ENCODE measurements at regions not wholly inside any gene's neighbourhood (a gene's known extent, or its start where the extent isn't known, plus 50 kb on each side); places are given as distances from the start of the nearest gene placed in this dataset.
A peak's percentile ranks its signal among the peaks of the same experiment; 100 is the strongest.
"Not testable (repeated sequence)": the region's sequence is repeated elsewhere in the genome, so short reads cannot be mapped to it uniquely, and the experiment has no call there.

DNA sequence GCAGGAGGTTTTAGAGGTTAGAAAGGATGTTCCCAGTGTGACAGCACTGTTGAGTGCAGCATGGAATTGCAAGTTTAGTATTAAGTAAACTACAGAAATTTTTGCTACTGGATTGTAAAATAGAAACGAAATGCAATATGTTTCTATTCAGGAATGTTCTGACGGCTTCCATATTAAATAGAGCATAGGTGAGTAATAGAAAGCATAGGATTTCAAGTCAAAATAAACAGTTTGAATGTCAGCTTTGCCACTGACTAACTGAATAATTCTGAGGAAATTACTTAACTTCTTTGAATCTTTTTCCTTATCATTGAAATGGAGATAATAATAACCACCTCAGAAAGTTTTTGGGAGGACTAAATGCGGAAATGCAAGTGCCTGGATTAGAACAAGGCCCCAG, 331.9 kb upstream of the GK2 start:
- no peak for DNase-seq

GRCh38 chr4:79723507-79723906, 315.5 kb upstream of the GK2 start:
- no peak for DNase-seq

DNA sequence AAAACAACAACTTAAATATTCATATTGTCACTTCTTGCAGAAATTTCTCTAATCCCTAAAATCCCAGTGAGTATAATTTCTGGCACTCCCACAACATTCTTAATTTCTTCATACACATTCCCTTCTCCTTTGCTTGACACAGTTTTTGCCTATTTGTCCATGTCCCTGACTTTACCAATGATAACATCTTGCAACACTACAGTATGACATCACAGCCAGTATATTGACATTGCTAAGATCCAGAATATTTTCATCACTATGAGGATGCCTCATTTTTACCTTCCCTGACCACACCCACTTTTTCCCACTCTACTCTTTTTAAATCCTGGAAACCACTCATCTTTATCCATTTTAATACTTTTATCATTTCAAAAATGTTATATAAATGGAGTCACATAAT, 292.3 kb upstream of the GK2 start:
- DNase-seq = no peak

- no peak for DNase-seq
Measured at GRCh38 chr4:79697444-79697843, 289.4 kb upstream of the GK2 start.

DNA sequence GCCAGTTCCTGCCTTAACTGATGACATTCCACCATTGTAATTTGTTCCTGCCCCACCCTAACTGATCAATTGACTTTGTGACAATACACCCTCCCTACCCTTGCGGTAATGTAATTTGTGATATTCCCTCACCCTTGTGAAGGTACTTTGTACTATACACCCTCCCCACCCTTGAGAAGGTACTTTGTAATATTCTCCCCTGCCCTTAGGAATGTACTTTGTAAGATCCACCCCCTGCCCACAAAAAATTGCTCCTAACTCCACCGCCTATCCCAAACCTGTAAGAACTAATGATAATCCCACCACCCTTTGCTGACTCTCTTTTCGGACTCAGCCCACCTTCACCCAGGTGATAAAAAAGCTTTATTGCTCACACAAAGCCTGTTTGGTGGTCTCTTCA, 288.5 kb upstream of the GK2 start:
- not testable (repeated sequence) for DNase-seq

DNA sequence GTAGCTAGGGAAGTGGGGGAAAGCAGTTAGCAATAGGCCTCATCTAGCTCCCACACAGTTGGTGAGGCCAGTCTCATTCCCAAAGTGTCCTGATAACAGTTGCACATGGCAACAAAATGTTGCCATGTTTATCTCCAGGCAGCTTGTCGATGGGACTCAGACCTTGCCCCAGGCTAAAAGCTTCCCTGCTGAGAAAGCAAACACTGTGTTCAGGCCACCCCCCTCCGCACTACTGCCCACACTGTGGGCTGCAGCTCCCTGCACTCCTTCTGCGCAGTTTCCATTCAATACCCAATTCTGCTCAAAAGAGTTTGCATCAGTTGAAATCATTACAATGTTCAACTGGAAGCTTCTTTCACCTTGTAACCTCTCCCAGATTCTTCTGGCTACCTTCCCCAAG, 287.8 kb upstream of the GK2 start:
- peak; percentile 7 for DNase-seq

DNA sequence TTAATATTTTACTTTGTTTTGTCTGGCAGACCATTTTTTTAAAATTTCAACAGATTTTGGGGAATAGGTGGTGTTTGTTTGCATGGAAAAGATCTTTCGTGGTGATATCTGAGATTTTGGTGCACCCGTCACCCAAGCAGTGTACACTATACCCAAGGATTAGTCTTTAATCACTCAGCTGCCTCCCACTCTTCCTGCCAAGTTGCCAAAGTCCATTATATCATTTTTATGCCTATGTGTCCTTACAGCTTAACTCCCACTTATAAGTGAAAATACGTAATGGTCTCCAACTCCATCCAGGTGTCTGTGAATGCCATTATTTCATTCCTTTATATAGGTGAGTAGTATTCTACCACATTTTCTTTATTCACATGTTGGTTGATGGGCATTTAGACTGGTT, 281.7 kb upstream of the GK2 start:
- DNase-seq = no peak

DNA sequence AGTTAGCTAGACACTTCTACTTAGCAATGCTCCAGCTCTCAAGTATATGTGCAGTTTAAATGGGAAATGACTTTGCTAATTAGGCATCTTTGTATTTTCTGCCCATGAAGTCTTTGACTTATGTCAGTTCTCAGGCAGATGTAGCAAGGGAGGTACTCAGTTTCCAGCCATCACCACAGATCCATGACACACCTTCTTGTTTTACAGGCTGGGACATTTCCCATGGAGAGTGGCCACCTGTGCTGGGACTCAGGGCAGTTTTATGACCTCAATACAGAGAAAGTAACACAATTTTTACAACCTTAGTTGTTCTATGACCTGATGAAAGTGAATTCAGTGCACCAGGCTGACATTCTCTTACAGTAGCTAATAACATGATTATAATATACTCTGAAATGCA, 280.7 kb upstream of the GK2 start:
- DNase-seq = no peak

DNA sequence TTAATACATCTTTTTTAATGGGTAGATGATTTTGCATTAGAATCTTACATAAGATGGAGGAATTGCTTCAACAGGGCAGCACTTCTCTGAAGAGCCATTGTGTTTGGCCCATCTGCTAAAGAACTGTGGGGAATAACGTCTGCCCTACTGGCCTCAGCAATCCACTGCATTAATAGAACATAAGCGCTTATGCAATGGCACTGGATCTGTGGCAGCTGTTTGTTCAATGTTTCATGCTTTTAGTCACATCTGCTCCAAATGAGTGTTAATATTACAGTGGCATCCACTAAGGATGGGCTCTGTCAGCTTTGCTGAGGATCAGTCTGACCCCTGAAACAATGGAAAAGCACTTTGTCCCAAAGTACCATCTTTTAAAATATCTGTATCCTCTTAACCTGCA, 279.0 kb upstream of the GK2 start:
- DNase-seq = no peak

DNA sequence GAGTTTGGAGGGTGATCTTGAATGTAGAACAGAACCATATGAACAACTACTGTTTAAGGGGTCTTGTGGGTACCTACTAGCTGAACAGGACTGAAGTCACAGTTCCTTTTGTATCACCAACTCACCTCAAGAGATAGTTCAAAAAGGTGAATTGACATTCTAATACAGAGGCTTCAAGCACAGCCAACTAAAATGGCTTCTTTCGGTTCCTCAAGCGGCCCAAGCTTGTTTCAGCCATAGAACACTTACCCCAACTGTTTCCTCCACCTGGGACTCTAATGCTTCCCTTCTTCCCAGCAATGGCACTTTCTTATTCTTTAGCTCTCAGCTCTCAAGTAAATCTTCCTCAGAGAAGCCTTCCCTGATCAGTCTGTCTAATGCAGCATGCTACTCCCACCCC, 277.5 kb upstream of the GK2 start:
- DNase-seq = no peak

DNA sequence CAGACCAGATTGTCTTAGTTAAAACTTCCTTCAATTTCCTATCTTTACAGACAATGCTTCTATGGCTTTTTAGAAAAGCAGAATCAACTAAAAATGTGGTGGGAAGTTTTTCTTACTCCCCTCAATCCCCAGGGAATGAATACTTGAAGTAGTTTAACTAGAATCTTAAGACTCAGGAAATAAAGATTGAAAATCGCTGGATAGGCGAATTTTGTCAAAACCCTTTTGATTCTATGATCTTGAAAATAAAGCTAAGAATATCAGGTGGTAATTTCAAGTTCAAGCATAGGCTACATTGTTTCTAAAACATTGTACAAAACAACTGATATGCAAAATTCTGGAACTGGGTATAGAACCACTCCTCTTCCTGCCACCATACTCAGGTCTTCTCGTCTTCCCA, 276.5 kb upstream of the GK2 start:
- DNase-seq = no peak

GRCh38 chr4:79682801-79683530, 274.9 kb upstream of the GK2 start:
- DNase-seq = no peak

DNA sequence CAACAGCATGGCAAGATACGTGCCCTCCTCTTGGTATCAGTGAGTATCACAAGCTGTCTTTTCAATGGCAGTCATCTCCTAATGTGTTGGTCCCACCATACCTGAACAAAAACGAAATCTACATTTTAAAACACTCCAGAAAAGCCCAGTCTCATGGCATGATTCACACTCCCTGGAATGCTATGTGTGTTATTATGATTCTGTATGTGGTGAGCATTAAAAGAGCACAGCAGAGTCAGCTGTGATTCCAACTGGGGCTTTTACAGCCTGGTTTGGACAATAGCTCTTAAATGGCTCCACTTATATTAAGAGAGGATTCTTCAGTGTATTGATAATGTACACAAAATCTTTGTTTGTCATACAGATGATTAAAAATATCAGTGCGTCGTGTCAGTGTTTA, 274.1 kb upstream of the GK2 start:
- no peak for DNase-seq

- no peak for DNase-seq
Measured at GRCh38 chr4:79679859-79680258, 271.8 kb upstream of the GK2 start.

- DNase-seq = no peak
Measured at GRCh38 chr4:79678472-79679202, 270.6 kb upstream of the GK2 start.

DNA sequence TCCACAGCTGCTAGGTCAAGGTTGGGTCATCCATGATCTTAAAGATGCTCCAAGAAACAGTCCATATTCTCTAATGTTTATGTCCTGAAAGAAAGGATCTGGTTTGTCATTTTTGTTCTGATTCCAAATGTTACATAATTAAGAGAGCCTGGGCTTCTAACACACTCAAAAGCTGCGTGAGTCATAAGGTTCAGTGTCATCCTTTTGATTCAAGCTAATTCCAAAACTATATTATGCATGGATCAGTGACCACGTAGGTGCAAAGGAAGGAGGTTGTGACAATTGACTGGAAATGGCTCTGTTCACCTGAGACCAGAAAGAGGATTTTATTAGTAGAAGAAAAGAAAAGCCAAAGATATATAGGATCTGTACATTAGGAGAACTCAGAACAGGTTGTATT, 268.7 kb upstream of the GK2 start:
- DNase-seq = no peak

- not testable (repeated sequence) for DNase-seq
Measured at GRCh38 chr4:79674906-79675305, 266.9 kb upstream of the GK2 start.

DNA sequence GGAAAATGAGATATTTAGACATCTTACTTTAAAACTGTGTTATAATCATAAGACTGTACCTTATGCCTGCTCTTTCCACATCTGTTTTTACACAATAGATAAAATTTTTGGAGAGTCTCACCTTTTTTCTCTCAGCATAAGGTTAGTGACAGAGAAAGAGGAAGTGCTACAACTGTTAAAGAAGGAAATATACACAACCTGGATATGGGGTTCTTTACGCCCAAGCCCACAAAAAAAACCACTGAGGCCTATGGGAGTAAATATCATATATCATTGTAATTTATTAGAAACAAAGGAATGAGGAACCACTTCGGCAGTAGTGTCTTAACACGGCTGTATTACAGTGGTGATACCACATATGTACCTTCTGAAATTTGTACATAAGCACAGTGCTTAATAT, 265.9 kb upstream of the GK2 start:
- DNase-seq = no peak

DNA sequence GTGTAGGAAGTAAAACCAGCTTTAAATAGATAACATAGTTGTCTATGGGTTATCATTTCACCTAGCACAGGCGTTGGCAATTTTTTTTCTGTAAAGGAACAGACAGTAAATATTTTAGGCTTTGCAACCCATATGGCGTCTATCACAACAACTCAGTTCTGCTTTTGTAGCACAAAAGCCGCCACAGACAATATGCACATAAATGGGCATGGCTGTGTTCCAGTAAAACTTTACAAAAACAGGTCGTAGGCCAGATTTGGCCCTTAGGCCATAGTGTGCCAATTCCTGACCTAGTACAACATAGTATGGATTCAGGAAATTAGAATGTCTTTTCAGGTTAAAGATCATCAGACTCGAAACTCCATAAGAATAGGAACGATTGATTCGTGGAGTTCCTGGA, 265.3 kb upstream of the GK2 start:
- DNase-seq = no peak

GRCh38 chr4:79666875-79667274, 258.8 kb upstream of the GK2 start:
- DNase-seq = no peak

GRCh38 chr4:79666112-79666511, 258.1 kb upstream of the GK2 start:
- DNase-seq = no peak

GRCh38 chr4:79663865-79664264, 255.8 kb upstream of the GK2 start:
- DNase-seq = no peak

DNA sequence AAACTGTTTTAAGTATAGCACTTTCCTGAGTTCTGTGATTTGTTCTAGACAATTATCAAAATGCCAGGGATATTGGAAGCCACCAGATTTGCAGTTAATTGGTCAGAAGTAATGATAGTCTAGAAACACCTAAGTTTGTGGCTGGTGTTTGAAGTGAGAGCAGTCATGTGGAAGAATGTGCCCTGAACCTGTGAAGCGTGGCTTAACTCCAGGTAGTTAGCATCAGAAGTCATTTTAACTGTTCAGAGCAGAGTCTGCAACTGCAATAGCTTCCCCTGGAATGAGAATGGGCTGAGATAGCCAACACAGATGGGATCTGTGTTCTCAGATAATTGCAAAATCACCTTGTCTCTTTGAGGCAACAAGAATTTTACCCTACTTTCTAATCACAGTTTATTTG, 255.1 kb upstream of the GK2 start:
- DNase-seq = no peak

- DNase-seq = no peak
Measured at GRCh38 chr4:79662651-79663050, 254.6 kb upstream of the GK2 start.

DNA sequence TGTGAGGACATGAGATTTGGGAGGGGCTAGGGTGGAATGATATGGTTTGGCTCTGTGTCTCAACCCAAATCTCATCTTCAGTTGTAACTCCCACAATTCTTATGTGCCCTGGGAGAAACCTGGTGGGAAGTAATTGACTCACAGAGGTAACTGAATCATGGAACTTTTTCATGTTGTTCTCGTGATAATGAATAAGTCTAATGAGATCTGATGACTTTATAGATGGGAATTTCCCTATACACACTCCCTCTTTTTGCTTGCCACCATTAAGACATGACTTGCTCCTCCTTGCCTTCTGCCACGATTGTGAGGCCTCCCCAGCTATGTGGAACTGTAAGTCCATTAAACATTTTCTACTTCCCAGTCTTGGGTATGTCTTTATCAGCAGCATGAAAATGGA, 253.2 kb upstream of the GK2 start:
- no peak for DNase-seq
